GM12878 (cell line): ENCODE measurements at regions not wholly inside any gene's neighbourhood (a gene's known extent, or its start where the extent isn't known, plus 50 kb on each side); places are given as distances from the start of the nearest gene placed in this dataset.

Experiments
- MYC ChIP-seq: IDR thresholded peaks from 2 replicates; pipeline ENCODE4 v1.6.1; 2011; ENCODE audit warnings: mild to moderate bottlenecking, low read length, moderate library complexity, inconsistent platforms; ENCODE audit not compliant: insufficient read depth, insufficient replicate concordance, insufficient read length, severe bottlenecking
- YY1 ChIP-seq: IDR thresholded peaks from 2 replicates; pipeline ENCODE4 v1.6.1; 2011; ENCODE audit warnings: low read depth, mild to moderate bottlenecking, low read length
- TF ChIP-seq, protein P1 (sequence below): fragments of 450-650 bp; formaldehyde crosslinking; IDR thresholded peaks from 2 replicates; pipeline ENCODE4 v1.4.0; 2020; ENCODE audit warnings: mild to moderate bottlenecking, moderate library complexity
- TF ChIP-seq, protein P2 (sequence below): fragments of 450-650 bp; IDR thresholded peaks from 2 replicates; pipeline ENCODE4 v1.6.1; 2017; ENCODE audit warnings: borderline replicate concordance
- TF ChIP-seq, protein P3 (sequence below): fragments of 450-650 bp; IDR thresholded peaks from 2 replicates; pipeline ENCODE4 v1.6.1; 2018; ENCODE audit warnings: mild to moderate bottlenecking, low read depth, moderate library complexity; ENCODE audit not compliant: partially characterized antibody

DNA sequence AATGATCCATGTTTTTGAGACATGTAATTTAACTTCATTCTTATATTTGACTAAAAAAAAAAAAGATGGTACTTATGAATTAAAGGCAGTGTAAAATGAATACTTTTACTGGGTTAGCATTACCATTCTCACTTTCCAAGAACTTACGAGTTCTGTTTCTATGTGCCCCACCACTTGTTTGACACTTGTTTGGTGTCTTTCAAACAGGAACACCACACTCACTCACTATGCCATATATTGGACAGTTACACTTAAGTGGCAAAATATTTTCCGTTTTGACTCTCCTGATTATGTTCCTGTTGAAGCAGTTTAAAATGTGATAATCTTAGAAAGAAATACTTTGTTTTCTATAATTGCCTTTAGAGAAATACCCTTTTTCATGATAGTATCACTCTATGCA lies 56.6 kb upstream of the ATXN7L3B start (continued):
- TF ChIP-seq, protein P1, sequence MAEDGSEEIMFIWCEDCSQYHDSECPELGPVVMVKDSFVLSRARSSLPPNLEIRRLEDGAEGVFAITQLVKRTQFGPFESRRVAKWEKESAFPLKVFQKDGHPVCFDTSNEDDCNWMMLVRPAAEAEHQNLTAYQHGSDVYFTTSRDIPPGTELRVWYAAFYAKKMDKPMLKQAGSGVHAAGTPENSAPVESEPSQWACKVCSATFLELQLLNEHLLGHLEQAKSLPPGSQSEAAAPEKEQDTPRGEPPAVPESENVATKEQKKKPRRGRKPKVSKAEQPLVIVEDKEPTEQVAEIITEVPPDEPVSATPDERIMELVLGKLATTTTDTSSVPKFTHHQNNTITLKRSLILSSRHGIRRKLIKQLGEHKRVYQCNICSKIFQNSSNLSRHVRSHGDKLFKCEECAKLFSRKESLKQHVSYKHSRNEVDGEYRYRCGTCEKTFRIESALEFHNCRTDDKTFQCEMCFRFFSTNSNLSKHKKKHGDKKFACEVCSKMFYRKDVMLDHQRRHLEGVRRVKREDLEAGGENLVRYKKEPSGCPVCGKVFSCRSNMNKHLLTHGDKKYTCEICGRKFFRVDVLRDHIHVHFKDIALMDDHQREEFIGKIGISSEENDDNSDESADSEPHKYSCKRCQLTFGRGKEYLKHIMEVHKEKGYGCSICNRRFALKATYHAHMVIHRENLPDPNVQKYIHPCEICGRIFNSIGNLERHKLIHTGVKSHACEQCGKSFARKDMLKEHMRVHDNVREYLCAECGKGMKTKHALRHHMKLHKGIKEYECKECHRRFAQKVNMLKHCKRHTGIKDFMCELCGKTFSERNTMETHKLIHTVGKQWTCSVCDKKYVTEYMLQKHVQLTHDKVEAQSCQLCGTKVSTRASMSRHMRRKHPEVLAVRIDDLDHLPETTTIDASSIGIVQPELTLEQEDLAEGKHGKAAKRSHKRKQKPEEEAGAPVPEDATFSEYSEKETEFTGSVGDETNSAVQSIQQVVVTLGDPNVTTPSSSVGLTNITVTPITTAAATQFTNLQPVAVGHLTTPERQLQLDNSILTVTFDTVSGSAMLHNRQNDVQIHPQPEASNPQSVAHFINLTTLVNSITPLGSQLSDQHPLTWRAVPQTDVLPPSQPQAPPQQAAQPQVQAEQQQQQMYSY (CRISPR knock-in tag) = no peak
- TF ChIP-seq YY1 (no peak), MYC (no peak)
- TF ChIP-seq, protein P2, sequence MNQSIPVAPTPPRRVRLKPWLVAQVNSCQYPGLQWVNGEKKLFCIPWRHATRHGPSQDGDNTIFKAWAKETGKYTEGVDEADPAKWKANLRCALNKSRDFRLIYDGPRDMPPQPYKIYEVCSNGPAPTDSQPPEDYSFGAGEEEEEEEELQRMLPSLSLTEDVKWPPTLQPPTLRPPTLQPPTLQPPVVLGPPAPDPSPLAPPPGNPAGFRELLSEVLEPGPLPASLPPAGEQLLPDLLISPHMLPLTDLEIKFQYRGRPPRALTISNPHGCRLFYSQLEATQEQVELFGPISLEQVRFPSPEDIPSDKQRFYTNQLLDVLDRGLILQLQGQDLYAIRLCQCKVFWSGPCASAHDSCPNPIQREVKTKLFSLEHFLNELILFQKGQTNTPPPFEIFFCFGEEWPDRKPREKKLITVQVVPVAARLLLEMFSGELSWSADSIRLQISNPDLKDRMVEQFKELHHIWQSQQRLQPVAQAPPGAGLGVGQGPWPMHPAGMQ = no peak
- TF ChIP-seq, protein P3, sequence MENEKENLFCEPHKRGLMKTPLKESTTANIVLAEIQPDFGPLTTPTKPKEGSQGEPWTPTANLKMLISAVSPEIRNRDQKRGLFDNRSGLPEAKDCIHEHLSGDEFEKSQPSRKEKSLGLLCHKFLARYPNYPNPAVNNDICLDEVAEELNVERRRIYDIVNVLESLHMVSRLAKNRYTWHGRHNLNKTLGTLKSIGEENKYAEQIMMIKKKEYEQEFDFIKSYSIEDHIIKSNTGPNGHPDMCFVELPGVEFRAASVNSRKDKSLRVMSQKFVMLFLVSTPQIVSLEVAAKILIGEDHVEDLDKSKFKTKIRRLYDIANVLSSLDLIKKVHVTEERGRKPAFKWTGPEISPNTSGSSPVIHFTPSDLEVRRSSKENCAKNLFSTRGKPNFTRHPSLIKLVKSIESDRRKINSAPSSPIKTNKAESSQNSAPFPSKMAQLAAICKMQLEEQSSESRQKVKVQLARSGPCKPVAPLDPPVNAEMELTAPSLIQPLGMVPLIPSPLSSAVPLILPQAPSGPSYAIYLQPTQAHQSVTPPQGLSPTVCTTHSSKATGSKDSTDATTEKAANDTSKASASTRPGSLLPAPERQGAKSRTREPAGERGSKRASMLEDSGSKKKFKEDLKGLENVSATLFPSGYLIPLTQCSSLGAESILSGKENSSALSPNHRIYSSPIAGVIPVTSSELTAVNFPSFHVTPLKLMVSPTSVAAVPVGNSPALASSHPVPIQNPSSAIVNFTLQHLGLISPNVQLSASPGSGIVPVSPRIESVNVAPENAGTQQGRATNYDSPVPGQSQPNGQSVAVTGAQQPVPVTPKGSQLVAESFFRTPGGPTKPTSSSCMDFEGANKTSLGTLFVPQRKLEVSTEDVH = no peak
